WI38 (cell line): ENCODE measurements at regions not wholly inside any gene's neighbourhood (a gene's known extent, or its start where the extent isn't known, plus 50 kb on each side); places are given as distances from the start of the nearest gene placed in this dataset.

Experiments
- H3K4me3 ChIP-seq: 2 replicates; pipeline ENCODE4 v1.5.1; 2011; ENCODE audit warnings: low read depth, mild to moderate bottlenecking, control low read depth, low read length
- TF ChIP-seq, protein P1 (sequence below): IDR thresholded peaks from 2 replicates; pipeline ENCODE4 v1.5.1; 2012; ENCODE audit warnings: low read depth, mild to moderate bottlenecking, control low read depth, low read length

DNA sequence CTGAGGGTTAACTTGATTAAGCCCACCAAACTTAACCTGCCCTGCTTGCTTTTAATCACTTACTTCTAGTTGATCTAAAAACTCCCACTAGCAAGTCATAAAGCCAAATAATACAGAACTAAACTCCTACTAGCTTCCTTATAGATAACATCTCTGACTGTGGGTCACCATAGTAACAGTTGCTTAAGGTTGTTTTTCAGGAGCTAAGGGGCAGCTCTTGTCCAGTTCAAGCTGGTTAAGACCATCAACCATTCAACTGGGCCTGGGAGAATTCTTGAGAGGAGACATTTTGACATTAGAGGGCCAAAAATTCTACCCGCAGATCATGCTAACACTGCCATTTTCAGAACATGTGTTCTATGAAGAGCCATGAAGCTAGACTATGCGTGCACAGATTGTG lies 67.0 kb downstream of the UCHL1 start:
- TF ChIP-seq, protein P1, sequence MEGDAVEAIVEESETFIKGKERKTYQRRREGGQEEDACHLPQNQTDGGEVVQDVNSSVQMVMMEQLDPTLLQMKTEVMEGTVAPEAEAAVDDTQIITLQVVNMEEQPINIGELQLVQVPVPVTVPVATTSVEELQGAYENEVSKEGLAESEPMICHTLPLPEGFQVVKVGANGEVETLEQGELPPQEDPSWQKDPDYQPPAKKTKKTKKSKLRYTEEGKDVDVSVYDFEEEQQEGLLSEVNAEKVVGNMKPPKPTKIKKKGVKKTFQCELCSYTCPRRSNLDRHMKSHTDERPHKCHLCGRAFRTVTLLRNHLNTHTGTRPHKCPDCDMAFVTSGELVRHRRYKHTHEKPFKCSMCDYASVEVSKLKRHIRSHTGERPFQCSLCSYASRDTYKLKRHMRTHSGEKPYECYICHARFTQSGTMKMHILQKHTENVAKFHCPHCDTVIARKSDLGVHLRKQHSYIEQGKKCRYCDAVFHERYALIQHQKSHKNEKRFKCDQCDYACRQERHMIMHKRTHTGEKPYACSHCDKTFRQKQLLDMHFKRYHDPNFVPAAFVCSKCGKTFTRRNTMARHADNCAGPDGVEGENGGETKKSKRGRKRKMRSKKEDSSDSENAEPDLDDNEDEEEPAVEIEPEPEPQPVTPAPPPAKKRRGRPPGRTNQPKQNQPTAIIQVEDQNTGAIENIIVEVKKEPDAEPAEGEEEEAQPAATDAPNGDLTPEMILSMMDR: no peak
- no peak overlapping the region for H3K4me3 ChIP-seq

DNA sequence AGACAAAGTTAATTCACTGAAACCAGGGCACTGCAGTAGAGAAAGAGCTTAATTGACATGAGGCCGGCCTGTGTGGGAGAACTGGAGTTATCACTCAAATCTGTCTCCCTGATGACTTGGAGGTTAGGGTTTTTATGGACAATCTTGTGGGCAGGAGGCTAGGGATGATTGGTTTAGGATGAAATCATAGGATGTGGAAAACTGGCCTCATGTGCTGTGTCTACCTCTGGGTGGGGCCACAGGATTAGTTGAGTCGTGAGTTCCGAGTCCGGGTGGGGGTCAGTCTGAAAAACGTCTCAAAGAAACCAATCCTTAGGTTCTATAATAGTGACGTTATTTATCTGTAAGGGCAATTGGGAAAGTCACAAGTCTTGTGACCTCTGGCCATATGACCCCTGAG lies 68.1 kb downstream of the UCHL1 start:
- TF ChIP-seq, protein P1: no peak
- H3K4me3 ChIP-seq: no peak overlapping the region

DNA sequence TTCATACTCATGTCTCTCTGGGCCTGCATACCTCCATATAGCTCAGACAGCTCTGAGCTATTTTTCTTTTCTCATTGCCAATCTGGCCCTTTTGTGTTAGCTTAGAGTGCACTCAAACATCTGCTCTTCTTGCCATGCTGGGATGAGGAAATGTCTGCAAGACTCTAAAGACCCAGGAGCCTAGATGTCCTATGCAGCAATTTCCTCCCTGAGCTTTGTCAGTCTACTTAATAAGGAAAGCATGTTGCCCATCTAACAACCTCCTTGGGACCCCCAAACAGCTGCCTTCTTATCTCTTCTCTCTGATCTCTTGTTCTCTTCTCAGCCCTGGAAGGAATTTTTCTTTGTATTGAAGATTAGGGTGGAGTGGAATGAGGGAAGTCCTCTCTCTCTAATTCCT lies 69.2 kb downstream of the UCHL1 start:
- no peak overlapping the region for H3K4me3 ChIP-seq
- TF ChIP-seq, protein P1: no peak

DNA sequence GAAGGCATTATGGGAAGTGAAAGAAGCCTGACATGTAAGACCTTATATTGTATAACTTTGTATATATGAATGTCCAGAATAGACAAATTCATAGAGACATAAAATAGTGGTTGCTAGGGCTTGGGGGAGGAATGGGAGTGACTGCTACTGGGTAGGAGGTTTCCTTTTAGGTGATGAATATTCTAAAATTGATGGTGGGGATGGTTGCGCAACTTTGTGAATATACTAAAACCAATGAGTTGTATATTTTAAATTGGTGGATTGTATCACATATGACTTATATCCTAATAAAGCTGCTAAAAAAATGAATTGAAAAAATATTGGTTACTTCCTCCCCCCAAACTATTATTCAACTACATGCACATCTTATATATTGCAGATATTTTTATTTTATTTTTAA lies 70.0 kb downstream of the UCHL1 start:
- H3K4me3 ChIP-seq: no peak overlapping the region
- TF ChIP-seq, protein P1: no peak

DNA sequence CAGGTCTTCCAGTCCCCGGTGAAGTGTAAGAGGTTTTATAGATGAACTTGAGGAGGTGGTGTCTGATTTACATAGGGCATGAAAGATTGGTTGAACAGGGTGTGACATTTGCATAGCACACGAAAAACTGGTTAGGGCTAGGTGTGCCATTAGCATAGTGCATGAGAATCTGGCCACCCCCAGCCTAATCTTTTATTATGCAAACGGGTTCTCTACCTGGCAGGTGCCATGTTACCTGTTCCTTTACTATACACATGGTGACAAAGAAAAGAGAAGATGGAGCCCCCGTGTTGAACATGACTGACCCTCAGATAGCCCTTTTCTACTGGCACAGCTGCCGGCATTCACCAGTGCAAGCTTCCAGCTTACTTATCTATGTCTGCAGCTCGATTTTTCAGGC lies 71.0 kb downstream of the UCHL1 start:
- TF ChIP-seq, protein P1: no peak
- H3K4me3 ChIP-seq: no peak overlapping the region

DNA sequence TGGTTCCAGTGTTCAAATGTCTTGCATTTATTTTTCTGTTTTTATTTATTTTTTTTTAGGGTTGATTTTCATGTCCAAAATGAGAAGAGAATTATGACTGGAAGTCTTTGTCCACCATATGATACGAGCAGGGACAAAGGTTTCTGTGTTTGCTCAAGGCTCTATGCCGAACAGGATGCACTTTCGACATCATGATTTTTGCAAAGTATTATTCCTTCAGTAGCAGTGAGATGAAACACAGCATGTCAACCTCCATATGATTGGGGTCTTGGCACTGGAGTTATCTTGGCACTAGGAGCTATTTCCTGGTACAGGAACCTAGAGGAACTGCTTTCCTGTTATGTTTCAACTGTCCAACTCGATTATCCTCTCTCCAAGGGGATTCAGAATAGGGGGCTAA lies 72.6 kb downstream of the UCHL1 start:
- no peak overlapping the region for H3K4me3 ChIP-seq
- TF ChIP-seq, protein P1: no peak

DNA sequence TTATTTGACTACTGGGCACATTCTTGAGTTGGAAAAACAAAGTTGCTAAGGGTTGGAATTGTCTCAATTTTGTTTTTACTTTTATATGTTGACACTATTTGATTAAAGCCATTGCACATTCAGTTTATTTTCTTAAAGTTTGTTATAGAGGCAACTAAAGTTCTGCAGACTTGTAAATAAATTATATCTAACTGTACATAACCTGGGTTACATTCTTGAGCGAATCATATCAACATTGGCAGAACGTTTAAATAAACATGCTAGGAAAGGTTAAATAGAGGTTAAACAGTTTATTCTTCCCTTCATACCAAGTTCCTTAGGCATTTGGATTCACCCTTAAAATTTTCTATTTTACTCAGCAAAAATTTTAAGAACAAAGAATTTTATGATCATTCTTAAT lies 74.5 kb downstream of the UCHL1 start:
- no peak overlapping the region for H3K4me3 ChIP-seq
- TF ChIP-seq, protein P1: no peak
